Vagina (tissue), 2 donors: ENCODE measurements at regions not wholly inside any gene's neighbourhood (a gene's known extent, or its start where the extent isn't known, plus 50 kb on each side); places are given as distances from the start of the nearest gene placed in this dataset.

Experiments used
- DNase-seq, 2 donors: peaks; one replicate each; pipeline ENCODE4 v3.0.0-alpha.2; 2017; ENCODE audit errors: extremely low spot score in 2 of 2
- H3K27ac ChIP-seq: fragments of 200-600 bp; sonication (generic); one replicate; pipeline ENCODE4 v1.5.1; 2019
- H3K27me3 ChIP-seq: fragments of 200-600 bp; sonication (generic); one replicate; pipeline ENCODE4 v1.5.1; 2019
- H3K36me3 ChIP-seq, 2 donors: fragments of 200-600 bp; sonication (generic); one replicate each; pipeline ENCODE4 v1.5.1; 2017 to 2019
- H3K4me1 ChIP-seq: fragments of 200-600 bp; sonication (generic); one replicate; pipeline ENCODE4 v1.5.1; 2019
- H3K4me3 ChIP-seq, 2 donors: fragments of 200-600 bp; sonication (generic); 1 replicate in 1 of 2; 2 replicates in 1 of 2; pipeline ENCODE4 v1.5.1; 2016 to 2019
- H3K9me3 ChIP-seq: fragments of 200-600 bp; sonication (generic); one replicate; pipeline ENCODE4 v1.5.1; 2019
- CTCF ChIP-seq, 3 experiments: fragments of 450-650 bp in 2 of 3; fragments of 200-600 bp in 1 of 3; sonication (generic) in 1 of 3; IDR thresholded peaks; one replicate each; pipeline ENCODE4 v1.5.1; 2017 to 2019; ENCODE audit warnings: antibody characterized with exemption in 3 of 3, mild to moderate bottlenecking in 2 of 3, moderate library complexity in 2 of 3
- POLR2A ChIP-seq, 2 donors: fragments of 450-650 bp; IDR thresholded peaks; one replicate each; pipeline ENCODE4 v1.6.1; 2017; ENCODE audit warnings: antibody characterized with exemption in 2 of 2, mild to moderate bottlenecking in 2 of 2, moderate library complexity in 2 of 2
- POLR2AphosphoS5 ChIP-seq, 2 donors: sonication (generic); formaldehyde crosslinking; IDR thresholded peaks; one replicate each; pipeline ENCODE4 v1.9.0; 2017; ENCODE audit warnings: antibody characterized with exemption in 2 of 2, mild to moderate bottlenecking in 2 of 2, low read depth in 1 of 2; ENCODE audit not compliant: insufficient read depth in 1 of 2
- intact Hi-C: fragments of 100-400 bp; cut with DNase I; formaldehyde crosslinking; loops from one replicate; pipeline ENCODE4 v1.15.1; 2023

- no peak overlapping the region for H3K27ac ChIP-seq
- no peaks in the 10 kb centered on the region for H3K4me1 ChIP-seq
- no peaks in the 10 kb centered on the region for H3K9me3 ChIP-seq
- H3K36me3 ChIP-seq: no peaks in the 10 kb centered on the region
- H3K27me3 ChIP-seq: no peaks in the 10 kb centered on the region
- H3K4me3 ChIP-seq: no peak overlapping the region
- intact Hi-C loops: loop anchor here (10.0 kb wide), 1 partner anchor 626 kb away; no protein-coding TSS in a partner anchor
- DNase-seq: no peak
- TF ChIP-seq POLR2AphosphoS5 (IDR thresholded peaks at IDR 0.05; ENCODE audit: insufficient read depth in 1 of 2, low read depth in 1 of 2) (no peak), CTCF (IDR thresholded peaks at IDR 0.05) (no peak), POLR2A (IDR thresholded peaks at IDR 0.05) (no peak)
Observed at GRCh38 chr6:141140905-141141304, 991.8 kb upstream of the GJE1 start.

DNA sequence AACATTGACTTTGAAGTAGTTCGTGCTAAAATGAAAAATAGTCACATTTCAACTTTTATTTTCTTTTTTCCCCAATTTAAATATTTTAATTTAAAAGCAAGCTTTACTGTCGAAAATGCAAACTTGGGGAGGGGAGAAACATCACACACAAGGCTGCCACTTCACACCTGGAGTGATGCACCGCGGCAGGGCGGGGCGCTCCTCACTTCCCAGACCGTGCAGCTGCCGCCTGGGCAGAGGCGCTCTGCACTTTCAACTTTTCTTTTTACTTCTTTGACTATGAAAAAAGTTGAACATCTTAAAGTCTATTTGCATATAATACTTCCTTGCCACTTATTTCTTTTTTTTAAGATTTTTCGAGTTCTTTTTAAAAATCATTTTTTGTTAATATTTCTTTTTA is 993.3 kb upstream of the GJE1 start:
- Histone ChIP-seq H3K27ac (no peak overlapping the region), H3K36me3 (no peaks in the 10 kb centered on the region), H3K4me3 (no peak overlapping the region), H3K9me3 (no peaks in the 10 kb centered on the region), H3K4me1 (no peaks in the 10 kb centered on the region), H3K27me3 (no peaks in the 10 kb centered on the region)
- DNase-seq: no peak
- TF ChIP-seq POLR2A (IDR thresholded peaks at IDR 0.05): no peak
- no peak for TF ChIP-seq POLR2AphosphoS5 (IDR thresholded peaks at IDR 0.05; ENCODE audit: insufficient read depth in 1 of 2, low read depth in 1 of 2)
- no peak for TF ChIP-seq CTCF (IDR thresholded peaks at IDR 0.05)
- intact Hi-C loops: no loop called here

- intact Hi-C loops: no loop called here
- Histone ChIP-seq H3K9me3 (no peaks in the 10 kb centered on the region), H3K4me3 (no peak overlapping the region), H3K27me3 (no peaks in the 10 kb centered on the region), H3K36me3 (no peaks in the 10 kb centered on the region), H3K27ac (no peak overlapping the region), H3K4me1 (no peaks in the 10 kb centered on the region)
- no peak for TF ChIP-seq POLR2A (IDR thresholded peaks at IDR 0.05)
- TF ChIP-seq POLR2AphosphoS5 (IDR thresholded peaks at IDR 0.05; ENCODE audit: insufficient read depth in 1 of 2, low read depth in 1 of 2): no peak
- TF ChIP-seq CTCF (IDR thresholded peaks at IDR 0.05): no peak
- DNase-seq: no peak
Observed at GRCh38 chr6:141134723-141135122, 998.0 kb upstream of the GJE1 start.

- H3K4me1 ChIP-seq: no peaks in the 10 kb centered on the region
- no peak for TF ChIP-seq POLR2A (IDR thresholded peaks at IDR 0.05)
- no peak for TF ChIP-seq POLR2AphosphoS5 (IDR thresholded peaks at IDR 0.05; ENCODE audit: insufficient read depth in 1 of 2, low read depth in 1 of 2)
- no peak for TF ChIP-seq CTCF (IDR thresholded peaks at IDR 0.05)
- H3K9me3 ChIP-seq: no peaks in the 10 kb centered on the region
- no peak overlapping the region for H3K4me3 ChIP-seq
- H3K27me3 ChIP-seq: no peaks in the 10 kb centered on the region
- no peak overlapping the region for H3K27ac ChIP-seq
- DNase-seq: no peak
- H3K36me3 ChIP-seq: no peaks in the 10 kb centered on the region
- intact Hi-C loops: no loop called here
Observed at GRCh38 chr6:141133836-141134235, 998.9 kb upstream of the GJE1 start.

- Histone ChIP-seq H3K27me3 (no peaks in the 10 kb centered on the region), H3K9me3 (no peaks in the 10 kb centered on the region), H3K27ac (no peak overlapping the region), H3K4me3 (no peak overlapping the region), H3K4me1 (no peaks in the 10 kb centered on the region), H3K36me3 (no peaks in the 10 kb centered on the region)
- TF ChIP-seq POLR2AphosphoS5 (IDR thresholded peaks at IDR 0.05; ENCODE audit: insufficient read depth in 1 of 2, low read depth in 1 of 2): no peak
- TF ChIP-seq CTCF (IDR thresholded peaks at IDR 0.05): no peak
- no peak for DNase-seq
- intact Hi-C loops: no loop called here
Observed at GRCh38 chr6:141133346-141133745, 999.4 kb upstream of the GJE1 start.
